ENCODE measurements at regions not wholly inside any gene's neighbourhood (a gene's known extent, or its start where the extent isn't known, plus 50 kb on each side); places are given as distances from the start of the nearest gene placed in this dataset.

GRCh38 chr10:125559210-125559609 lies 123.8 kb downstream of the TEX36 start:
- intact Hi-C loops (cut with DNase I) = no loop called here
- Histone ChIP-seq H3K9me3 (peaks cover 0 to 3% (median 0%) of the 10 kb centered on the region in 11 donors), H3K4me1 (no peaks in the 10 kb centered on the region), H3K27me3 (peaks cover 0 to 37% (median 14%) of the 10 kb centered on the region in 7 donors), H3K36me3 (no peaks in the 10 kb centered on the region), H3K4me3 (no peak overlapping the region), H3K27ac (no peak overlapping the region)
- ATAC-seq (no peak), DNase-seq (no peak)
- TF ChIP-seq CTCF (IDR thresholded peaks at IDR 0.05) = no peak
- WGBS, 2 donors = 40 to 72% methylated on average over 2 of the region's 2 CpGs

- Histone ChIP-seq H3K27ac (no peak overlapping the region), H3K27me3 (peaks cover 0 to 32% (median 11%) of the 10 kb centered on the region in 7 donors), H3K9me3 (peaks cover 0 to 15% (median under 1%) of the 10 kb centered on the region in 11 donors), H3K4me1 (no peaks in the 10 kb centered on the region), H3K36me3 (no peaks in the 10 kb centered on the region), H3K4me3 (no peak overlapping the region)
- intact Hi-C loops (cut with DNase I) = no loop called here
- no peak for TF ChIP-seq CTCF (IDR thresholded peaks at IDR 0.05)
- DNase-seq (no peak), ATAC-seq (no peak)
- WGBS, 2 donors = 69 to 78% methylated on average over 7 of the region's 7 CpGs
Observed at GRCh38 chr10:125557801-125558505, 125.0 kb downstream of the TEX36 start.

GRCh38 chr10:125557311-125557710 lies 125.7 kb downstream of the TEX36 start:
- intact Hi-C loops (cut with DNase I) = no loop called here
- no peaks in the 10 kb centered on the region for H3K4me1 ChIP-seq
- no peak for DNase-seq
- no peak for ATAC-seq
- H3K4me3 ChIP-seq = no peak overlapping the region
- H3K27ac ChIP-seq = no peak overlapping the region
- peaks cover 0 to 21% (median 3%) of the 10 kb centered on the region in 11 donors for H3K9me3 ChIP-seq
- TF ChIP-seq CTCF (IDR thresholded peaks at IDR 0.05) = no peak
- H3K27me3 ChIP-seq = peaks cover 0 to 27% (median 11%) of the 10 kb centered on the region in 7 donors
- 56 to 58% methylated on average over 4 of the region's 4 CpGs for WGBS, 2 donors
- H3K36me3 ChIP-seq = no peaks in the 10 kb centered on the region

DNA sequence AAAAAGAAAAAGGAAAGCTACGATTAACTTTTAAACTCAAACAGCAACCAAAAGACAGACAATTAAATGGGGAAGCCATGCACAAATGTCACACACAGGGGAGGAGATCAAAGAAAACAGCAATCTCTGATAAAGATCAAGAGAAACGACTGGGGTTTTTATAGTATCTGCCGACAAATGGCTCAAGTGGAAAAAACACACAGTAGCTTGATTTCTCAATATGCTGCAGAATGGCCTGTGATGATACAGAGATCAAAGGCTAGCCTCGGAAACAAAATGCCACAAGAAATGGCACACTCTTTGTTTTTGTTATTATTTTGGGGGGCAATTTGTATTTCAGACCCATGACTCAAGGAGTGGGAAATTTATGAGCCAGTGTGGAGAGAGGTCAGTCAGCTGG lies 126.1 kb downstream of the TEX36 start:
- 30 to 42% methylated on average over 4 of the region's 4 CpGs for WGBS, 2 donors
- no peak overlapping the region for H3K27ac ChIP-seq
- H3K36me3 ChIP-seq = no peaks in the 10 kb centered on the region
- TF ChIP-seq CTCF (IDR thresholded peaks at IDR 0.05) = no peak
- H3K27me3 ChIP-seq = peaks cover 0 to 26% (median 11%) of the 10 kb centered on the region in 7 donors
- H3K9me3 ChIP-seq = peaks cover 0 to 25% (median 3%) of the 10 kb centered on the region in 11 donors
- no peak for ATAC-seq
- no peak for DNase-seq
- intact Hi-C loops (cut with DNase I) = no loop called here
- no peak overlapping the region for H3K4me3 ChIP-seq
- no peaks in the 10 kb centered on the region for H3K4me1 ChIP-seq
